IMR-90 (cell line): ENCODE measurements at regions not wholly inside any gene's neighbourhood (a gene's known extent, or its start where the extent isn't known, plus 50 kb on each side); places are given as distances from the start of the nearest gene placed in this dataset.

Experiments
- ATAC-seq: fragments of 200-7000 bp; cut with Tn5 transposase; 2 replicates; pipeline ENCODE4 v1.9.1; 2020; ENCODE audit warnings: low read depth, mild to moderate bottlenecking, moderate library complexity
- BruUV-seq: library from RNA; stranded (reverse); fragments of 400-500 nt; replicated peaks from 2 replicates; lab custom pipeline; 2021; lab: Mats Ljungman, UMichigan
- CTCF ChIA-PET: fragments of 300-600 bp; formaldehyde crosslinking; extraction: SDS; loops from one replicate; lab custom pipeline; 2021; ENCODE audit warnings: antibody characterized with exemption; lab: Yijun Ruan, JAX
- POLR2A ChIA-PET: fragments of 300-600 bp; sonication (Branson Sonifier 250); formaldehyde crosslinking; loops from one replicate; lab custom pipeline; 2022; ENCODE audit warnings: antibody characterized with exemption; ENCODE audit not compliant: unreplicated experiment; lab: Charles Lee
- DNase-seq: peaks from one replicate; pipeline ENCODE4 v3.0.0; 2013
- H2AFZ ChIP-seq: replicated peaks from 2 replicates; pipeline ENCODE3; 2013; ENCODE audit warnings: low read length, mild to moderate bottlenecking; ENCODE audit not compliant: poor library complexity
- H2AK5ac ChIP-seq: 2 replicates; pipeline ENCODE4 v1.6.1; 2013; ENCODE audit warnings: low read depth, low read length, inconsistent platforms
- H2AK9ac ChIP-seq: replicated peaks from 2 replicates; pipeline ENCODE3; 2013; ENCODE audit warnings: mild to moderate bottlenecking, low read depth, low read length, moderate library complexity; ENCODE audit not compliant: poor library complexity
- H2BK120ac ChIP-seq: 2 replicates; pipeline ENCODE4 v1.6.1; 2013; ENCODE audit warnings: low read depth, low read length, inconsistent platforms
- H2BK15ac ChIP-seq: 3 replicates; pipeline ENCODE4 v1.6.1; 2013; ENCODE audit warnings: low read depth, low read length, inconsistent platforms
- H2BK20ac ChIP-seq: 2 replicates; pipeline ENCODE4 v1.6.1; 2013; ENCODE audit warnings: low read depth, mild to moderate bottlenecking, inconsistent platforms, low read length, moderate library complexity
- H2BK5ac ChIP-seq: 2 replicates; pipeline ENCODE4 v1.6.1; 2013; ENCODE audit warnings: mild to moderate bottlenecking, low read depth, low read length, inconsistent platforms; ENCODE audit not compliant: poor library complexity, severe bottlenecking
- H3K14ac ChIP-seq: replicated peaks from 2 replicates; pipeline ENCODE4 v1.6.1; 2013; ENCODE audit warnings: low read depth, low read length, inconsistent platforms
- H3K18ac ChIP-seq: 2 replicates; pipeline ENCODE4 v1.6.1; 2013; ENCODE audit warnings: low read depth, low read length, control low read depth
- H3K23ac ChIP-seq: 2 replicates; pipeline ENCODE4 v1.6.1; 2013; ENCODE audit warnings: low read depth, low read length, inconsistent platforms
- H3K27ac ChIP-seq: 2 replicates; pipeline ENCODE4 v1.5.1; 2013; ENCODE audit warnings: mild to moderate bottlenecking, control low read depth, low read length; ENCODE audit not compliant: insufficient read depth
- H3K27me3 ChIP-seq: 2 replicates; pipeline ENCODE4 v1.6.1; 2013; ENCODE audit warnings: low read length; ENCODE audit not compliant: control insufficient read depth, insufficient read depth
- H3K36me3 ChIP-seq: 2 replicates; pipeline ENCODE4 v1.6.1; 2013; ENCODE audit warnings: low read length, mixed read lengths; ENCODE audit not compliant: control insufficient read depth, insufficient read depth
- H3K4ac ChIP-seq: 2 replicates; pipeline ENCODE4 v1.6.1; 2013; ENCODE audit warnings: low read depth, low read length, inconsistent platforms
- H3K4me1 ChIP-seq: 2 replicates; pipeline ENCODE4 v1.6.1; 2013; ENCODE audit warnings: low read length, mixed read lengths; ENCODE audit not compliant: control insufficient read depth, insufficient read depth
- H3K4me2 ChIP-seq: 2 replicates; pipeline ENCODE4 v1.6.1; 2013; ENCODE audit warnings: low read depth, mild to moderate bottlenecking, control low read depth, low read length, moderate library complexity
- H3K4me3 ChIP-seq: 2 replicates; pipeline ENCODE4 v1.5.1; 2013; ENCODE audit warnings: low read depth, mild to moderate bottlenecking, control low read depth, low read length, moderate library complexity; ENCODE audit not compliant: insufficient read depth
- H3K56ac ChIP-seq: 2 replicates; pipeline ENCODE4 v1.6.1; 2013; ENCODE audit warnings: low read length, inconsistent platforms; ENCODE audit not compliant: insufficient read depth; ENCODE audit errors: extremely low read depth
- H3K79me1 ChIP-seq, 2 experiments: 2 replicates each; pipeline ENCODE4 v1.6.1; 2013; ENCODE audit warnings: low read length in 2 of 2, inconsistent platforms in 1 of 2, low read depth in 1 of 2
- H3K9ac ChIP-seq: 2 replicates; pipeline ENCODE4 v1.6.1; 2013; ENCODE audit warnings: low read depth, low read length, control low read depth
- H3K9me1 ChIP-seq: 2 replicates; pipeline ENCODE4 v1.6.1; 2013; ENCODE audit warnings: low read length, inconsistent platforms; ENCODE audit not compliant: insufficient read depth
- H3K9me3 ChIP-seq: 2 replicates; pipeline ENCODE4 v1.6.1; 2013; ENCODE audit warnings: low read length; ENCODE audit not compliant: control insufficient read depth, insufficient read depth
- H4K20me1 ChIP-seq: 2 replicates; pipeline ENCODE4 v1.6.1; 2013; ENCODE audit warnings: low read length, inconsistent platforms; ENCODE audit not compliant: insufficient read depth
- H4K5ac ChIP-seq: 2 replicates; pipeline ENCODE4 v1.6.1; 2013; ENCODE audit warnings: mild to moderate bottlenecking, low read depth, low read length, control low read depth
- H4K8ac ChIP-seq, 2 experiments: 2 replicates each; pipeline ENCODE4 v1.6.1; 2013; ENCODE audit warnings: low read depth in 2 of 2, low read length in 2 of 2, control low read depth in 1 of 2, inconsistent platforms in 1 of 2
- H4K91ac ChIP-seq: 2 replicates; pipeline ENCODE4 v1.6.1; 2013; ENCODE audit warnings: low read depth, low read length, inconsistent platforms; ENCODE audit not compliant: insufficient read depth
- FOS ChIP-seq: fragments of 150-350 bp; IDR thresholded peaks from 2 replicates; pipeline ENCODE4 v1.6.1; 2016; ENCODE audit warnings: low read depth, low read length
- MXI1 ChIP-seq: IDR thresholded peaks from 2 replicates; pipeline ENCODE4 v1.6.1; 2012; ENCODE audit warnings: low read depth, mild to moderate bottlenecking, low read length, moderate library complexity, borderline replicate concordance
- WGBS, 2 experiments: methylation state at CpG; one replicate each; pipeline versions ENCODE4 v1.1.5 to v1.1.7; 2013; ENCODE audit warnings: missing lambda C conversion rate in 2 of 2; ENCODE audit not compliant: insufficient read length in 1 of 2; ENCODE audit errors: extremely low coverage in 2 of 2; 5-methylcytosine and 5-hydroxymethylcytosine counted together
- dilution Hi-C: fragments of 300-500 bp; cut with HindIII; formaldehyde crosslinking; loops from one replicate; pipeline ENCODE4 v1.14.3; 2018; ENCODE audit warnings: low sequenced_read_pairs; ENCODE audit not compliant: unreplicated experiment
- in situ Hi-C: fragments of 300-500 bp; cut with MboI; formaldehyde crosslinking; loops from 3 replicates; pipeline ENCODE4 v1.14.3; 2019; ENCODE audit warnings: low sequenced_read_pairs, inconsistent platforms, mixed read lengths
- intact Hi-C: fragments of 100-400 bp; cut with micrococcal nuclease; formaldehyde crosslinking; loops from 2 replicates; pipeline ENCODE4 v1.10.0; 2022

DNA sequence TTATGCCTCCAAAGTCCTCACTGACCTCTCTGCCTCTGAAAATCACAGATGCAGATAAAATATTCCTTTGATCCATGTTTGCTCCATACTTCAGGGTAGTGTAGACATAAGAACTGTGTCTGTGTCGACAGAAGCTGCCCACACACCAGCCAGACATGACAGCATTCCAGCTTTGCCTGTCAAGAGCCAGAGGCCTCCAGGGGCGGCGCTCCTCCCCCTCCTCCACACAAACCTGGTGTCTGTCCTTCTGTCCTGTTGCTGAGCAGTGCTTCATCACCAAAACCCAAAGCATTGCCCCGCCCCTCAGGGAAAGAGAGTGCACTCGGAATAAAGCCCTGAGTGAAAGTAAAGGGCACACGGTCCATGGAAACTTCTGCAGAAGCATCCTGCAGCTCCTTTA, 379.4 kb downstream of the FBXW7 start:
- no peak overlapping the region for H2AK9ac ChIP-seq
- no peak overlapping the region for H3K9ac ChIP-seq
- H3K4me3 ChIP-seq, result no peak overlapping the region
- CTCF ChIA-PET, result interaction anchor here (1.1 kb wide), 1 partner anchor 15 kb away, joined by 3 read pairs; no protein-coding TSS in a partner anchor
- no peak overlapping the region for H2BK15ac ChIP-seq
- no peak overlapping the region for H4K8ac ChIP-seq
- ATAC-seq (no peak), DNase-seq (no peak)
- TF ChIP-seq MXI1, result no peak
- TF ChIP-seq FOS, result no peak
- no peak overlapping the region for H2AK5ac ChIP-seq
- no peaks in the 10 kb centered on the region for H4K20me1 ChIP-seq
- H3K23ac ChIP-seq, result no peak overlapping the region
- H3K79me1 ChIP-seq, result no peaks in the 10 kb centered on the region
- H2BK20ac ChIP-seq, result no peak overlapping the region
- POLR2A ChIA-PET, result no interaction called here
- no peak overlapping the region for H2BK120ac ChIP-seq
- no peak overlapping the region for H3K14ac ChIP-seq
- no peak overlapping the region for H2BK5ac ChIP-seq
- in situ Hi-C loops, result no loop called here
- no peak overlapping the region for H2AFZ ChIP-seq
- no peak overlapping the region for H3K27ac ChIP-seq
- H3K4ac ChIP-seq, result no peak overlapping the region
- H4K91ac ChIP-seq, result no peak overlapping the region
- WGBS, 2 experiments, result 56% methylated on average over 5 of the region's 6 CpGs; no CpG with 5 or more reads in 1 of the 2 experiments
- H3K4me2 ChIP-seq, result no peak overlapping the region
- peaks cover 38% of the 10 kb centered on the region for H3K27me3 ChIP-seq
- no peak overlapping the region for H4K5ac ChIP-seq
- no peaks in the 10 kb centered on the region for H3K9me3 ChIP-seq
- dilution Hi-C loops, result no loop called here
- no TSS peak for BruUV-seq
- H3K18ac ChIP-seq, result no peak overlapping the region
- H3K9me1 ChIP-seq, result no peaks in the 10 kb centered on the region
- intact Hi-C loops, result no loop called here
- H3K4me1 ChIP-seq, result no peaks in the 10 kb centered on the region
- no peak overlapping the region for H3K56ac ChIP-seq
- H3K36me3 ChIP-seq, result no peaks in the 10 kb centered on the region
